HG03457 (cell line): ENCODE measurements at regions not wholly inside any gene's neighbourhood (a gene's known extent, or its start where the extent isn't known, plus 50 kb on each side); places are given as distances from the start of the nearest gene placed in this dataset.

Experiments used
- ATAC-seq: cut with Tn5 transposase; IDR thresholded peaks from one replicate; pipeline ENCODE4 v1.9.1; 2021; ENCODE audit warnings: moderate number of reproducible peaks; ENCODE audit not compliant: unreplicated experiment

- no peak for ATAC-seq
These were observed 242.1 kb upstream of the RND3 start for GRCh38 chr2:150729495-150729955.

- no peak for ATAC-seq
These were observed 230.8 kb upstream of the RND3 start for GRCh38 chr2:150718280-150718679.

DNA sequence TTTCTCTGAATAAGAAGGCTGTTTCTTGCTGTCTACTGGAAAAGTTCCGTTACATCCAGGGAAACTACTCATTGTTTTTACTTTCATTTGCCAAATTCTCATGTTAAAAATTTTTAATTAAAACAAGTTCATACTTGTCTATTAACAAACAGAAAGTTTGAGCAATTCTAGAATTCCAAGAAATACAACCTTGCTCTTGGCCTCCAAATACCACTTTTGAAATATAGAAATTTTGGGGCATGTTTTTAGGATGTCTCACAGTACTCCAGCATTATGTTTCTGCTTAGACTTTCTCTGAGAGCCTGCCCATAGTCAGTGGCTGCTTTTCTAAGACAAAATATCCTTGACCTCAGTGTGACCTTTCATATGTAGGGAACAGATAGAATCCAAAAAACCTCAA lies 228.7 kb upstream of the RND3 start:
- no peak for ATAC-seq

- ATAC-seq: no peak
These were observed 228.0 kb upstream of the RND3 start for GRCh38 chr2:150715501-150715900.

- no peak for ATAC-seq
These were observed 223.4 kb upstream of the RND3 start for GRCh38 chr2:150710916-150711315.

GRCh38 chr2:150710041-150710440 lies 222.6 kb upstream of the RND3 start:
- no peak for ATAC-seq

GRCh38 chr2:150706561-150706960 lies 219.1 kb upstream of the RND3 start:
- no peak for ATAC-seq

GRCh38 chr2:150705767-150706166 lies 218.3 kb upstream of the RND3 start:
- peak; percentile 71 for ATAC-seq

DNA sequence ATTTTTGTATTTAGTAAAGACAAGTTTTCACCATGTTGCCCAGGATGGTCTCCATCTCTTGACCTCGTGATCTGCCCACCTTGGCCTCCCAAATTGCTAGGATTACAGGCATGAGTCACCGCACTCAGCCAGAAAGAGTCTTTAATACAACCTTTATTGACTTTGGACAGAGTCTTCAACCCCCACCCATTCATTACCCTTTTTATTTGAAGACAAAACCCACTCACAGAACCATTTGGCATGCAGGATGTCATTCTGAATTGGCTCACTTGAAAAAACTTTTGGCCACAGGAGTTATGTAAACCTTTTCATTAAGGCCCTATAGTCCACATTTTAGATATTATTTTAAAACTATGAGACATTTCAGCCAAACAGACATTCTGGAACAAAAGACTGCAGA lies 217.9 kb upstream of the RND3 start:
- ATAC-seq: no peak

DNA sequence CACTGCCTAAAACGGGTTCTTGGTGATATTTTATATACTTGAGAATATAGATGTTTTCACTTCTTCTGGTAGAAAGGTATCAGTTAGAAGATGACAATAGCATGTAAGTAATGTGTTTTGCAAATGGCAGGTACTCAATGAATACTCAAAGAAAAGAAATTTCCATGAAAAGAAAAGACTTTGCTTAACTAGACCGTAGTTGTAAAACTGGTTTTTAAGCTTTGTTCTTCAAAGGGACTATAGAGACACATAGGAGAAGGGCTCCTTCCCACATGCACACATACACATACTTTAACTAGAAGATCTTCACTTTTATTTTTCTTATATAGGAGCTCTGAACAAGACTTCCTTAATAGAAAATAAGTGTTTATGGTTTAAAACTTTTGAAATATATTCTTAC lies 215.3 kb upstream of the RND3 start:
- ATAC-seq: no peak

DNA sequence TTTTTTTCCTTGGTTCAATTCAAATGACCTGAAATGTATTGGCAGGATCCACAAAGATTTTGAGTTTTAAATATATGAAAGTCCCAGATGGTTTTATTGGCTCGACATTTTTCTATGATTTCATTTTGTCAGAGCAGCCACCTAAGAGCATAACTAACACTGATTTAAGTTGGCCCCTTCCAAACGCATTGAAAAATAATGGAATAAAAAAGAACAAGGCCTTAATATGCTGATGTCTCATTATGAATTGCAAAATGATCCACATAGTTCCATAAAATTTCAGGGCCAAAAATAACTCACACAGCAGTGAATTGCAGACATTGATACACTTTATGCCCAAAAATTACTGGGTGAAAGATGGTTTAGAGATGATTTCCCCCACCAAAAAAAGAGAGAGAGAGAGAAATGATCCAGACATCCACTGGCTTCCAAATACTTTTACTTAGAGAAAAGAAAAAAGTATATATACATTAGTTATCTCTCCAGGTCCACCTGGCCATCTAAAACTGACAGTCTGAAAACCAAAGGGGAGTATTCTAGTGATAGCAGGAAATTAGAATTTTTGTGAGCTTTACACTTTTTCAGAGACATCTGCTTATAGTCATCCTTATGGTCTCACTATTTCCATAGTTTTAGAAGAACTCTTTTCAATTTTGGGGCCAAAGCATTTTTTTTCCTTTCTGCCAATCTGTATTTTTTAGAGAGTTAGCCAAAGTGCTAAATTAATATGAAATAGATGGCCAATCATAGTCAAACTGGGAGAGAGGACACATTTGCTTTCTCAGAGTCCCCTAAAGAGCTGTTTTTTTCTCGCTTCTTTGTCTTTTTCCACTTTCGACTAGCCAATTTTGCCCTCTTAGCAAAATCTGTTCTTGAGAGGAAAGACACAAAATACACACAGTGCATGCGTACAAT lies 213.5 kb upstream of the RND3 start:
- ATAC-seq: no peak

DNA sequence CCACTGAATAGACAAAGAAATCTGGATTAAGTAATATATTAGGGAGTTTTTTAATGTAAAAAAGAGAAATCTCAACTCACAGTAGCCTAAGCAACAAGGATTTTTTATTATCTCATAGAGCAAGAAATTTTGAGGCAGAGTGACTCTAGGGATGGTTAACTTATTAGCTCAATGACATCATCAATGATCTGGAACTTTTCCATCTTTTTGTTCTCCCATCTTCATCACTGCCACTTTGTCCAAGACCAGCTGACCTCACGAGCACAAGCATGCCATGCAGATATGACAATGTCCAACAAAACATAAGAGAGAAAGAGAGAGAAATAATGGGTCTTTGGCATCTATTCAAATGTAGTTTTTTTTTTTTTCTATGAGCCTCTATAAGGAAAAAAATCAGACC lies 211.8 kb upstream of the RND3 start:
- no peak for ATAC-seq

- ATAC-seq: no peak
These were observed 210.7 kb upstream of the RND3 start for GRCh38 chr2:150698016-150698661.

GRCh38 chr2:150697596-150697995 lies 210.1 kb upstream of the RND3 start:
- ATAC-seq: no peak

GRCh38 chr2:150695451-150696135 lies 208.1 kb upstream of the RND3 start:
- no peak for ATAC-seq

- no peak for ATAC-seq
These were observed 206.1 kb upstream of the RND3 start for GRCh38 chr2:150693556-150693955.

DNA sequence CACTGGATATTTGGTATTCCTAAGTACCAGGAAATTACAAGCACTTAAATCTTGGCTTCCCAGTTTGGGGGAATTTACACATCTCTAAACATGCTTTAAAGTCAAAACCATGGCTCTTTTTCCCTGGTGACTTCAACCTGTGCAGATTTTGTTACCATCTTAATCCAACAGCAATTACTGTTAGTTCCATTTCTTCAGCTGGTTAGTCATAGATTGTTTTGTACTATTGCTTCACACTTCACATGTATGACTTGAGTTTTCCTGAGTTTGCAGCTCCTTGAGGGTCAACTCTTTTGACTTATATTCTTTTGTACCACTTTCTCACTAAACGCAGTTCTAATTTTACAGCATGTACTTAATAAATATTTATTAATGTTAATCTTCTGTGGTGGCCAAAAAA lies 203.4 kb upstream of the RND3 start:
- ATAC-seq: no peak

DNA sequence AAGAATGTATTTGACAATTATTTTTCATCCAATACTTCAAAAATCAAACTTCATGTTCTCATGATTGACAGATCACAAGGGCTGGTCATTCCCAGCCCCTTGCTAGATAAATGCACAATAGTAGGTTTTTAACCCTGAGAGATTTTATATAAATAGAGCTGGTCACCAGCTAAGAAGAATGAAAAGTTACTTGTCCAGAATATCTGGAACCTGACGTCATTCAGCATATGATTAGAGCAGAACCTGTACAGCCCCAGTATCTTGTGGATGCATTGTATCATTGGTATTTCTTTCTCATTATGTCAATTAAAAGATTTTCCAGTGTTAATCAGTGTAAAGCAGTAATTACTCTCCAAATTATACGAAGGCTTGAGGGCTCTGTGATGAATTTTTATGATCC lies 202.8 kb upstream of the RND3 start:
- ATAC-seq: no peak

DNA sequence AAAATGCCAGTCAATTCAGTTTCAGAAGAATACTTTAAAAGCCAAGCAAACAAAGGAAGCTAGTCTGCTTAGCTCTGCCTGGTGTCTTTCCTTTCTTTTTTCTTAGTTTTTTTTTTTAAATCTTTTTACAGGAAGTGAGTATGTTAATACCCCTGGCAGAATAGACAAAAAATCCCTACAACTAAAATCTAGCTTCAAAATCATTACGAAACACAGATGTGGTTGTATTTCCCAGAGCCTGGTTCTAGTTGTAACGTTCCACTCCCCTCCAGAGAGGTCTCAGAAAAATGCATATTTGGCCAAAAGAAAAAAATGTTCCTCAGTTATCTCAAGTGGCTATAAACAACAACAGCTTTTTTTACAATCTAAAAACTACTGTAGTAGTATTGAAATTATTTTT lies 202.1 kb upstream of the RND3 start:
- no peak for ATAC-seq

DNA sequence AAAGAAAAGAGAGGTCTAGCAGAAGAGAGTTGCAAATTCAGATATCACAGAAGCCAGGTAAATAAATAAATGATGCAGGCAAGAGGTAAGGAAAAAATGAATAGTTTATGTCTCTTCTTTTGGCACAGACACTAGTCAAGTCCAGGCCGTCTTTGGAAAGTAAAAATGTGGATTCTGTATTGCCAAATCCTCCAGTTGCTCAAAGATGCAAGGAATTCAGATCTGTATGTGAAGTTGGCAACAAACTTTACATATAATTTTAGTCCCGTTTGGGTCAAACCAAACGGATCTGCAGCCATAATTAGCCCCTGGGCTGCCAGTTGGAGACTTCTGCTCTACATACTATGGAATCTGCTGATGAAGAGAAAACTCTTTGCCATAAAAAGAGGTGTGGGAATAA lies 200.5 kb upstream of the RND3 start:
- no peak for ATAC-seq

DNA sequence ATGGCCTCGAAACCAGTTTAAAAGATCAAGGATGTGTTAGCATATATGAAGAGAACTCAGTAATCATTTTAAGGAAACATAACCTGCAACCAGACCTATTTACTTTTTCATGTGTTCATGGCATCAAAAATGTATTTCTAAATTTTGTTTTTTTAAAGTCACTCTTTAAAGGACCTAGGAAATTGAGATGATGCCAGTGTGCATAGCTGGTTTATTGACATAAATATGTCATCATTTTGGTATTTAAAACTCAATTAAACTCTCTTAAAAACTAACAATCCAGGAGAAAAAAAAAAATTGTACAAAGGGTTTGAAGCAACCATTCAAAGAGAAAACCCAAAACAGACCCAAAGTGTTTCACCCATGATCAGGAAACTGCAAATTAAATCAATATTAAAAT lies 198.9 kb upstream of the RND3 start:
- no peak for ATAC-seq
